Fibroblast of lung (primary cell): ENCODE measurements at regions not wholly inside any gene's neighbourhood (a gene's known extent, or its start where the extent isn't known, plus 50 kb on each side); places are given as distances from the start of the nearest gene placed in this dataset.

Source experiments
- DNase-seq, 2 donors: peaks; one replicate each; pipeline versions ENCODE4 v3.0.0 to v3.0.0-alpha.2; 2010; ENCODE audit warnings: low read depth in 2 of 2
- H2AFZ ChIP-seq: 2 replicates; pipeline ENCODE4 v1.5.1; 2012; ENCODE audit warnings: low read length, control low read depth, inconsistent platforms
- H3K27ac ChIP-seq: 2 replicates; pipeline ENCODE4 v1.5.1; 2011; ENCODE audit warnings: low read length, control low read depth; ENCODE audit not compliant: insufficient read depth
- H3K27me3 ChIP-seq: 2 replicates; pipeline ENCODE4 v1.5.1; 2011; ENCODE audit warnings: mild to moderate bottlenecking, low read length; ENCODE audit not compliant: control insufficient read depth, insufficient read depth
- H3K36me3 ChIP-seq: 2 replicates; pipeline ENCODE4 v1.5.1; 2011; ENCODE audit warnings: low read length; ENCODE audit not compliant: control insufficient read depth, insufficient read depth
- H3K4me1 ChIP-seq: 2 replicates; pipeline ENCODE4 v1.5.1; 2011; ENCODE audit warnings: low read length; ENCODE audit not compliant: control insufficient read depth, insufficient read depth; ENCODE audit errors: extremely low read depth
- H3K4me2 ChIP-seq: 2 replicates; pipeline ENCODE4 v1.5.1; 2011; ENCODE audit warnings: low read length, control low read depth; ENCODE audit not compliant: insufficient read depth; ENCODE audit errors: extremely low read depth
- H3K4me3 ChIP-seq, 4 experiments: fragments of 200-600 bp in 1 of 4; sonication (generic) in 1 of 4; replicated peaks in 1 of 4; 2 replicates each; pipeline ENCODE4 v1.5.1; 2011 to 2016; ENCODE audit warnings: low read length in 4 of 4, low read depth in 3 of 4, mild to moderate bottlenecking in 3 of 4, control low read depth in 2 of 4, inconsistent platforms in 1 of 4, mixed read lengths in 1 of 4; ENCODE audit not compliant: insufficient read depth in 1 of 4; ENCODE audit errors: control extremely low read depth in 1 of 4
- H3K79me2 ChIP-seq: 2 replicates; pipeline ENCODE4 v1.5.1; 2012; ENCODE audit warnings: mild to moderate bottlenecking, low read length, inconsistent platforms; ENCODE audit not compliant: control insufficient read depth, insufficient read depth
- H3K9ac ChIP-seq: 2 replicates; pipeline ENCODE4 v1.5.1; 2011; ENCODE audit warnings: mild to moderate bottlenecking, low read length, control low read depth; ENCODE audit not compliant: insufficient read depth
- H3K9me3 ChIP-seq: 2 replicates; pipeline ENCODE4 v1.5.1; 2012; ENCODE audit warnings: low read depth, low read length; ENCODE audit not compliant: control insufficient read depth, insufficient read depth
- H4K20me1 ChIP-seq: 2 replicates; pipeline ENCODE4 v1.5.1; 2011; ENCODE audit warnings: low read length; ENCODE audit not compliant: control insufficient read depth, insufficient read depth; ENCODE audit errors: extremely low read depth
- CTCF ChIP-seq, 2 donors: IDR thresholded peaks in 1 of 2; conservative IDR thresholded peaks in 1 of 2; 1 replicate in 1 of 2; 2 replicates in 1 of 2; pipeline ENCODE4 v1.5.1; 2011 to 2012; ENCODE audit warnings: low read length in 2 of 2, control low read depth in 1 of 2, inconsistent platforms in 1 of 2, low read depth in 1 of 2, mild to moderate bottlenecking in 1 of 2
- EZH2 ChIP-seq: IDR thresholded peaks from 2 replicates; pipeline ENCODE4 v1.5.1; 2012; ENCODE audit warnings: low read length, control low read depth, mild to moderate bottlenecking; ENCODE audit errors: missing control alignments

- Histone ChIP-seq H3K4me2 (no peak overlapping the region), H3K4me3 (no peak overlapping the region), H3K27ac (no peak overlapping the region), H3K9ac (no peak overlapping the region), H3K79me2 (no peaks in the 10 kb centered on the region), H4K20me1 (no peaks in the 10 kb centered on the region), H3K36me3 (no peaks in the 10 kb centered on the region), H3K9me3 (no peaks in the 10 kb centered on the region), H3K4me1 (peaks cover 3% of the 10 kb centered on the region), H2AFZ (no peak overlapping the region), H3K27me3 (no peaks in the 10 kb centered on the region)
- peak in 1 of 2 donors; percentile 48 for DNase-seq
- TF ChIP-seq EZH2 (no peak), CTCF (conservative IDR thresholded peaks at IDR 0.05 in 1 of 2, IDR thresholded peaks at IDR 0.05 in 1 of 2; ENCODE audit: low read depth in 1 of 2, low read length in 2 of 2) (no peak)
Observed at GRCh38 chr15:47442371-47442770, 274.9 kb upstream of the SEMA6D start.

- Histone ChIP-seq H3K4me3 (no peak overlapping the region), H3K4me2 (no peak overlapping the region), H3K36me3 (no peaks in the 10 kb centered on the region), H2AFZ (no peak overlapping the region), H4K20me1 (no peaks in the 10 kb centered on the region), H3K9me3 (no peaks in the 10 kb centered on the region), H3K4me1 (peaks cover 3% of the 10 kb centered on the region), H3K27ac (no peak overlapping the region), H3K9ac (no peak overlapping the region), H3K27me3 (no peaks in the 10 kb centered on the region), H3K79me2 (no peaks in the 10 kb centered on the region)
- TF ChIP-seq CTCF (conservative IDR thresholded peaks at IDR 0.05 in 1 of 2, IDR thresholded peaks at IDR 0.05 in 1 of 2; ENCODE audit: low read depth in 1 of 2, low read length in 2 of 2) (no peak), EZH2 (no peak)
- no peak for DNase-seq
Observed at GRCh38 chr15:47443839-47444238, 273.5 kb upstream of the SEMA6D start.

- Histone ChIP-seq H3K27me3 (no peaks in the 10 kb centered on the region), H3K4me3 (no peak overlapping the region), H3K79me2 (no peaks in the 10 kb centered on the region), H3K27ac (no peak overlapping the region), H3K9ac (no peak overlapping the region), H3K4me2 (no peak overlapping the region), H3K9me3 (no peaks in the 10 kb centered on the region), H4K20me1 (no peaks in the 10 kb centered on the region), H3K36me3 (no peaks in the 10 kb centered on the region), H2AFZ (no peak overlapping the region), H3K4me1 (no peaks in the 10 kb centered on the region)
- TF ChIP-seq EZH2 = no peak
- TF ChIP-seq CTCF (conservative IDR thresholded peaks at IDR 0.05 in 1 of 2, IDR thresholded peaks at IDR 0.05 in 1 of 2; ENCODE audit: low read depth in 1 of 2, low read length in 2 of 2) = no peak
- no peak for DNase-seq
Observed at GRCh38 chr15:47445723-47446392, 271.4 kb upstream of the SEMA6D start.
